A549 (cell line): ENCODE measurements at regions not wholly inside any gene's neighbourhood (a gene's known extent, or its start where the extent isn't known, plus 50 kb on each side); places are given as distances from the start of the nearest gene placed in this dataset.

Experiments
- ATAC-seq, 2 experiments: fragments of 200-7000 bp in 1 of 2; fragments of >200 bp in 1 of 2; cut with Nextera tagmentation in 1 of 2; cut with Tn5 transposase in 1 of 2; 3 replicates each; pipeline versions ENCODE4 v1.8.0 to v1.9.1; 2018 to 2020; ENCODE audit warnings: mild to moderate bottlenecking in 1 of 2, moderate library complexity in 1 of 2
- CTCF ChIA-PET: fragments of 300-600 bp; sonication (Branson Sonifier 250); formaldehyde crosslinking; extraction: SDS; loops from one replicate; lab custom pipeline; 2021; ENCODE audit warnings: antibody characterized with exemption, inconsistent platforms; lab: Yijun Ruan, JAX
- POLR2A ChIA-PET: fragments of 350-600 bp; formaldehyde crosslinking; extraction: SDS; loops from one replicate; lab custom pipeline; 2021; ENCODE audit warnings: antibody characterized with exemption, inconsistent platforms; lab: Yijun Ruan, JAX
- DNase-seq, 2 experiments: peaks; one replicate each; pipeline versions ENCODE4 v3.0.0 to v3.0.0-alpha.2; 2011 to 2016; ENCODE audit warnings: low read depth in 1 of 2, low spot score in 1 of 2
- FAIRE-seq: peaks from 2 replicates; lab custom pipeline; 2011; peaks lifted over from hg19 to GRCh38; lab: Jason Lieb, UNC
- H3K27ac ChIP-seq, 2 experiments: fragments of >200 bp; sonication (Bioruptor Twin); formaldehyde crosslinking; 3 replicates each; pipeline ENCODE4 v1.5.1; 2016 to 2017
- H3K4me1 ChIP-seq: fragments of >200 bp; sonication (Bioruptor Twin); formaldehyde crosslinking; 3 replicates; pipeline ENCODE4 v1.6.1; 2016
- H3K4me2 ChIP-seq: fragments of >200 bp; sonication (Bioruptor Twin); formaldehyde crosslinking; 3 replicates; pipeline ENCODE4 v1.6.1; 2016
- H3K4me3 ChIP-seq: fragments of >200 bp; sonication (Bioruptor Twin); formaldehyde crosslinking; 3 replicates; pipeline ENCODE4 v1.5.1; 2016
- H3K9me3 ChIP-seq: fragments of >200 bp; sonication (Bioruptor Twin); formaldehyde crosslinking; 3 replicates; pipeline ENCODE4 v1.6.1; 2016
- ATOH8 ChIP-seq: fragments of 250-450 bp; sonication (Bioruptor Pico); IDR thresholded peaks from 2 replicates; pipeline ENCODE4 v1.5.0; 2020; ENCODE audit warnings: low read depth, mild to moderate bottlenecking, moderate library complexity
- BCL3 ChIP-seq: fragments of >200 bp; sonication (Bioruptor Twin); formaldehyde crosslinking; IDR thresholded peaks from 3 replicates; pipeline ENCODE4 v1.6.1; 2016
- CHD2 ChIP-seq: fragments of 150-350 bp; IDR thresholded peaks from 2 replicates; pipeline ENCODE4 v1.6.1; 2014; ENCODE audit warnings: low read length; ENCODE audit not compliant: partially characterized antibody
- EHF ChIP-seq: fragments of 250-450 bp; sonication (Bioruptor Pico); IDR thresholded peaks from 2 replicates; pipeline ENCODE4 v1.5.0; 2020; ENCODE audit warnings: mild to moderate bottlenecking
- EHMT2 ChIP-seq: fragments of 200-600 bp; sonication (generic); IDR thresholded peaks from 2 replicates; pipeline ENCODE4 v1.6.1; 2016; ENCODE audit warnings: antibody characterized with exemption, low read depth, mild to moderate bottlenecking, moderate library complexity
- FOSB ChIP-seq: fragments of 250-450 bp; sonication (Bioruptor Pico); IDR thresholded peaks from 2 replicates; pipeline ENCODE4 v1.5.0; 2020; ENCODE audit warnings: mild to moderate bottlenecking, moderate library complexity
- HEYL ChIP-seq: fragments of 250-450 bp; sonication (Bioruptor Pico); IDR thresholded peaks from 2 replicates; pipeline ENCODE4 v1.8.0; 2021; ENCODE audit warnings: mild to moderate bottlenecking, moderate library complexity
- JUN ChIP-seq, 2 experiments: fragments of >200 bp; sonication (Bioruptor Twin); formaldehyde crosslinking; IDR thresholded peaks; 2 replicates in 1 of 2; 3 replicates in 1 of 2; pipeline ENCODE4 v1.6.1; 2016 to 2017
- KDM1A ChIP-seq: fragments of 200-600 bp; sonication (generic); IDR thresholded peaks from 2 replicates; pipeline ENCODE4 v1.6.1; 2016; ENCODE audit warnings: low read depth, mild to moderate bottlenecking
- MYC ChIP-seq: IDR thresholded peaks from 2 replicates; pipeline ENCODE4 v1.6.1; 2012; ENCODE audit warnings: mild to moderate bottlenecking, inconsistent platforms, low read length, improper control_type of control experiment, borderline replicate concordance
- NPAS2 ChIP-seq: fragments of 250-450 bp; sonication (Bioruptor Pico); IDR thresholded peaks from 2 replicates; pipeline ENCODE4 v1.8.0; 2022; ENCODE audit warnings: mild to moderate bottlenecking, moderate library complexity, borderline replicate concordance
- POLR2A ChIP-seq: IDR thresholded peaks from 2 replicates; pipeline ENCODE4 v1.6.1; 2012; ENCODE audit warnings: mild to moderate bottlenecking, low read length
- RARB ChIP-seq: fragments of 250-450 bp; sonication (Bioruptor Pico); IDR thresholded peaks from 2 replicates; pipeline ENCODE4 v1.8.0; 2021; ENCODE audit warnings: mild to moderate bottlenecking, moderate library complexity
- RCOR1 ChIP-seq: fragments of 150-350 bp; IDR thresholded peaks from 2 replicates; pipeline ENCODE4 v1.6.1; 2014; ENCODE audit warnings: antibody characterized with exemption, low read length, low read depth
- TFCP2L1 ChIP-seq: fragments of 250-450 bp; sonication (Bioruptor Pico); IDR thresholded peaks from 2 replicates; pipeline ENCODE4 v1.5.0; 2021; ENCODE audit warnings: mild to moderate bottlenecking
- ZFP36 ChIP-seq: fragments of 450-650 bp; IDR thresholded peaks from 2 replicates; pipeline ENCODE4 v1.6.1; 2014; ENCODE audit warnings: borderline replicate concordance; ENCODE audit not compliant: partially characterized antibody
- WGBS: methylation state at CpG from one replicate; pipeline ENCODE4 v1.1.6; 2017; ENCODE audit errors: missing lambda C conversion rate; 5-methylcytosine and 5-hydroxymethylcytosine counted together
- TF ChIP-seq, protein P1 (sequence below): fragments of >200 bp; sonication (Bioruptor Twin); formaldehyde crosslinking; IDR thresholded peaks from 3 replicates; pipeline ENCODE4 v1.5.1; 2016
- TF ChIP-seq, protein P2 (sequence below): fragments of 250-450 bp; sonication (Bioruptor Pico); IDR thresholded peaks from 2 replicates; pipeline ENCODE4 v1.5.0; 2021; ENCODE audit warnings: mild to moderate bottlenecking, moderate library complexity, borderline replicate concordance
- TF ChIP-seq, protein P3 (sequence below): fragments of 450-650 bp; IDR thresholded peaks from 2 replicates; pipeline ENCODE4 v1.6.1; 2014; ENCODE audit warnings: antibody characterized with exemption

- ATAC-seq = no peak
- Histone ChIP-seq H3K4me2 (no peak overlapping the region), H3K27ac (no peak overlapping the region), H3K4me3 (no peak overlapping the region), H3K4me1 (no peaks in the 10 kb centered on the region), H3K9me3 (no peaks in the 10 kb centered on the region)
- TF ChIP-seq CHD2 (no peak), KDM1A (no peak), EHF (CRISPR knock-in tag) (no peak), ATOH8 (CRISPR knock-in tag) (no peak)
- TF ChIP-seq, protein P1, sequence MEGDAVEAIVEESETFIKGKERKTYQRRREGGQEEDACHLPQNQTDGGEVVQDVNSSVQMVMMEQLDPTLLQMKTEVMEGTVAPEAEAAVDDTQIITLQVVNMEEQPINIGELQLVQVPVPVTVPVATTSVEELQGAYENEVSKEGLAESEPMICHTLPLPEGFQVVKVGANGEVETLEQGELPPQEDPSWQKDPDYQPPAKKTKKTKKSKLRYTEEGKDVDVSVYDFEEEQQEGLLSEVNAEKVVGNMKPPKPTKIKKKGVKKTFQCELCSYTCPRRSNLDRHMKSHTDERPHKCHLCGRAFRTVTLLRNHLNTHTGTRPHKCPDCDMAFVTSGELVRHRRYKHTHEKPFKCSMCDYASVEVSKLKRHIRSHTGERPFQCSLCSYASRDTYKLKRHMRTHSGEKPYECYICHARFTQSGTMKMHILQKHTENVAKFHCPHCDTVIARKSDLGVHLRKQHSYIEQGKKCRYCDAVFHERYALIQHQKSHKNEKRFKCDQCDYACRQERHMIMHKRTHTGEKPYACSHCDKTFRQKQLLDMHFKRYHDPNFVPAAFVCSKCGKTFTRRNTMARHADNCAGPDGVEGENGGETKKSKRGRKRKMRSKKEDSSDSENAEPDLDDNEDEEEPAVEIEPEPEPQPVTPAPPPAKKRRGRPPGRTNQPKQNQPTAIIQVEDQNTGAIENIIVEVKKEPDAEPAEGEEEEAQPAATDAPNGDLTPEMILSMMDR = no peak
- no peak for DNase-seq
- ChIA-PET POLR2A (no interaction called here), CTCF (no interaction called here)
- no peak for FAIRE-seq
- 22% methylated on average over 7 of the region's 7 CpGs for WGBS
Observed at GRCh38 chr4:181030961-181031360, 1212.2 kb upstream of the TENM3 start.

- H3K4me3 ChIP-seq = no peak overlapping the region
- no peak overlapping the region for H3K27ac ChIP-seq
- H3K4me1 ChIP-seq = no peaks in the 10 kb centered on the region
- TF ChIP-seq NPAS2 = no peak
- TF ChIP-seq JUN (IDR thresholded peaks at IDR 0.05) = no peak
- no peak for TF ChIP-seq POLR2A
- no peak for TF ChIP-seq BCL3
- no peak for TF ChIP-seq TFCP2L1 (CRISPR knock-in tag)
- TF ChIP-seq ZFP36 = no peak
- TF ChIP-seq ATOH8 (CRISPR knock-in tag) = no peak
- no peak for TF ChIP-seq RARB
- TF ChIP-seq RCOR1 = no peak
- no peak for TF ChIP-seq FOSB (CRISPR knock-in tag)
- TF ChIP-seq, protein P2, sequence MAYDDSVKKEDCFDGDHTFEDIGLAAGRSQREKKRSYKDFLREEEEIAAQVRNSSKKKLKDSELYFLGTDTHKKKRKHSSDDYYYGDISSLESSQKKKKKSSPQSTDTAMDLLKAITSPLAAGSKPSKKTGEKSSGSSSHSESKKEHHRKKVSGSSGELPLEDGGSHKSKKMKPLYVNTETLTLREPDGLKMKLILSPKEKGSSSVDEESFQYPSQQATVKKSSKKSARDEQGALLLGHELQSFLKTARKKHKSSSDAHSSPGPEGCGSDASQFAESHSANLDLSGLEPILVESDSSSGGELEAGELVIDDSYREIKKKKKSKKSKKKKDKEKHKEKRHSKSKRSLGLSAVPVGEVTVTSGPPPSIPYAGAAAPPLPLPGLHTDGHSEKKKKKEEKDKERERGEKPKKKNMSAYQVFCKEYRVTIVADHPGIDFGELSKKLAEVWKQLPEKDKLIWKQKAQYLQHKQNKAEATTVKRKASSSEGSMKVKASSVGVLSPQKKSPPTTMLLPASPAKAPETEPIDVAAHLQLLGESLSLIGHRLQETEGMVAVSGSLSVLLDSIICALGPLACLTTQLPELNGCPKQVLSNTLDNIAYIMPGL (CRISPR knock-in tag) = no peak
- TF ChIP-seq HEYL (CRISPR knock-in tag) = no peak
- TF ChIP-seq EHMT2 = no peak
- TF ChIP-seq MYC = no peak
- TF ChIP-seq, protein P3, sequence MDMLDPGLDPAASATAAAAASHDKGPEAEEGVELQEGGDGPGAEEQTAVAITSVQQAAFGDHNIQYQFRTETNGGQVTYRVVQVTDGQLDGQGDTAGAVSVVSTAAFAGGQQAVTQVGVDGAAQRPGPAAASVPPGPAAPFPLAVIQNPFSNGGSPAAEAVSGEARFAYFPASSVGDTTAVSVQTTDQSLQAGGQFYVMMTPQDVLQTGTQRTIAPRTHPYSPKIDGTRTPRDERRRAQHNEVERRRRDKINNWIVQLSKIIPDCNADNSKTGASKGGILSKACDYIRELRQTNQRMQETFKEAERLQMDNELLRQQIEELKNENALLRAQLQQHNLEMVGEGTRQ = no peak
- TF ChIP-seq CHD2 = no peak
- ChIA-PET CTCF (no interaction called here), POLR2A (no interaction called here)
- FAIRE-seq = no peak
- DNase-seq = no peak
- WGBS = 10% methylated on average over 4 of the region's 4 CpGs
- no peak overlapping the region for H3K4me2 ChIP-seq
- no peaks in the 10 kb centered on the region for H3K9me3 ChIP-seq
- no peak for ATAC-seq
Observed at GRCh38 chr4:181043486-181043885, 1199.7 kb upstream of the TENM3 start.
